Spleen (tissue), 7 donors: ENCODE measurements at regions not wholly inside any gene's neighbourhood (a gene's known extent, or its start where the extent isn't known, plus 50 kb on each side); places are given as distances from the start of the nearest gene placed in this dataset.

Experiments
- POLR2A ChIP-seq, 3 donors: fragments of 450-650 bp; IDR thresholded peaks; one replicate each; pipeline ENCODE4 v1.5.1; 2017; ENCODE audit warnings: antibody characterized with exemption in 3 of 3, mild to moderate bottlenecking in 1 of 3
- TF ChIP-seq, protein P1 (sequence below), 11 experiments: fragments of 200-600 bp in 7 of 11; fragments of 450-650 bp in 4 of 11; sonication (generic) in 4 of 11; IDR thresholded peaks in 8 of 11; conservative IDR thresholded peaks in 3 of 11; 1 replicate in 7 of 11; 2 replicates in 4 of 11; pipeline versions ENCODE4 v1.4.0 to v1.8.0; 2016 to 2021; ENCODE audit warnings: antibody characterized with exemption in 11 of 11, inconsistent platforms in 4 of 11, mild to moderate bottlenecking in 1 of 11
- donor health status: DM: no; HTN: no; CAD: no; lungs with moderate emphysema.
- donor health status: DM: no; HTN: no; CAD: no.
- donor health status: DM: no; HTN: no; CAD: no.

DNA sequence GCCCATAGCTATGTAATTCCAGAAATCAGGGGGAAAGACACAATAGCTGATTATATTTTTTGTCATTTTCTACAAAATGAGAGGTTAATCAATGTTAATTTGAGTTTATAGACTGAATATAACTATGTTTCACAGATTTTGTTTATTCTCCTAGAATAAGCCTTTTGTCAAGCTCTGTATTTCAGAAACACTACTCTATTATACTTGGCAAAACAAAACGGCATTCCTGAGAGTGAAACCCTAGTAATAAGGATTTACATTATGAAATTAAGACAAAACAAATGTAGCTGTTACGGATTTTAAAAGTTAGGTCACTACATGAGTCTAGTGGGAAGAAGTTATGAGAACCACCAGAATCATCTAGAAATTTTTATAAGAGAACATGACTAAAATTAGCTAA lies 334.2 kb downstream of the KLF12 start:
- TF ChIP-seq, protein P1, sequence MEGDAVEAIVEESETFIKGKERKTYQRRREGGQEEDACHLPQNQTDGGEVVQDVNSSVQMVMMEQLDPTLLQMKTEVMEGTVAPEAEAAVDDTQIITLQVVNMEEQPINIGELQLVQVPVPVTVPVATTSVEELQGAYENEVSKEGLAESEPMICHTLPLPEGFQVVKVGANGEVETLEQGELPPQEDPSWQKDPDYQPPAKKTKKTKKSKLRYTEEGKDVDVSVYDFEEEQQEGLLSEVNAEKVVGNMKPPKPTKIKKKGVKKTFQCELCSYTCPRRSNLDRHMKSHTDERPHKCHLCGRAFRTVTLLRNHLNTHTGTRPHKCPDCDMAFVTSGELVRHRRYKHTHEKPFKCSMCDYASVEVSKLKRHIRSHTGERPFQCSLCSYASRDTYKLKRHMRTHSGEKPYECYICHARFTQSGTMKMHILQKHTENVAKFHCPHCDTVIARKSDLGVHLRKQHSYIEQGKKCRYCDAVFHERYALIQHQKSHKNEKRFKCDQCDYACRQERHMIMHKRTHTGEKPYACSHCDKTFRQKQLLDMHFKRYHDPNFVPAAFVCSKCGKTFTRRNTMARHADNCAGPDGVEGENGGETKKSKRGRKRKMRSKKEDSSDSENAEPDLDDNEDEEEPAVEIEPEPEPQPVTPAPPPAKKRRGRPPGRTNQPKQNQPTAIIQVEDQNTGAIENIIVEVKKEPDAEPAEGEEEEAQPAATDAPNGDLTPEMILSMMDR (IDR thresholded peaks at IDR 0.05 in 8 of 11, conservative IDR thresholded peaks at IDR 0.05 in 3 of 11): no peak
- no peak for TF ChIP-seq POLR2A (IDR thresholded peaks at IDR 0.05)
